Fibroblast of villous mesenchyme (primary cell): ENCODE measurements at regions not wholly inside any gene's neighbourhood (a gene's known extent, or its start where the extent isn't known, plus 50 kb on each side); places are given as distances from the start of the nearest gene placed in this dataset.
"Not testable (repeated sequence)": the region's sequence is repeated elsewhere in the genome, so short reads cannot be mapped to it uniquely, and the experiment has no call there.

Experiments used
- DNase-seq: peaks from one replicate; pipeline ENCODE4 v3.0.0-alpha.2; 2010; ENCODE audit warnings: low read depth
- H3K4me3 ChIP-seq: 2 replicates; pipeline ENCODE4 v1.5.1; 2011; ENCODE audit warnings: low read depth, mild to moderate bottlenecking, low read length
- TF ChIP-seq, protein P1 (sequence below): IDR thresholded peaks from 2 replicates; pipeline ENCODE4 v1.5.1; 2012; ENCODE audit warnings: low read depth, mild to moderate bottlenecking, low read length; ENCODE audit not compliant: insufficient read depth

DNA sequence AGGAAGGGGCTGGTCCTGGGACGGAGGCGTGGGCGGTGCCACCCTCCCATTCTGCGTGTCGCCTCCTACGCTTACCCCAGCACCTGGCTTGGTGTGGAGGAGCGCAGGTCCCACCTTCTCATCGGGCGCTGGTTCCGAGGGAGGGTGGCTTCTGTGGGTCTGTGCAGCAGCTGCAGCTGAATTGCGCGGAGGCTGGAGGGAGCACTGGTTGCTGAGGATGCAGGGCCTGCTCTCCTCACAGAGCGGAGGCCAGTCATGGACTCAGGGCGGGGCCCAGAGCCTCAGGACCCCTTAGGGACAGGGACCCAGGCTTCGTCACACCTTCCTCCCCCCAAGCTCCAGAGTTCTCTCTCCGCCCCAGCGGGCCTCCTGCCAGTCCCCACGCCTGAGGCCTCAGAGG, 127.8 kb upstream of the MAP3K4 start:
- no peak overlapping the region for H3K4me3 ChIP-seq
- TF ChIP-seq, protein P1, sequence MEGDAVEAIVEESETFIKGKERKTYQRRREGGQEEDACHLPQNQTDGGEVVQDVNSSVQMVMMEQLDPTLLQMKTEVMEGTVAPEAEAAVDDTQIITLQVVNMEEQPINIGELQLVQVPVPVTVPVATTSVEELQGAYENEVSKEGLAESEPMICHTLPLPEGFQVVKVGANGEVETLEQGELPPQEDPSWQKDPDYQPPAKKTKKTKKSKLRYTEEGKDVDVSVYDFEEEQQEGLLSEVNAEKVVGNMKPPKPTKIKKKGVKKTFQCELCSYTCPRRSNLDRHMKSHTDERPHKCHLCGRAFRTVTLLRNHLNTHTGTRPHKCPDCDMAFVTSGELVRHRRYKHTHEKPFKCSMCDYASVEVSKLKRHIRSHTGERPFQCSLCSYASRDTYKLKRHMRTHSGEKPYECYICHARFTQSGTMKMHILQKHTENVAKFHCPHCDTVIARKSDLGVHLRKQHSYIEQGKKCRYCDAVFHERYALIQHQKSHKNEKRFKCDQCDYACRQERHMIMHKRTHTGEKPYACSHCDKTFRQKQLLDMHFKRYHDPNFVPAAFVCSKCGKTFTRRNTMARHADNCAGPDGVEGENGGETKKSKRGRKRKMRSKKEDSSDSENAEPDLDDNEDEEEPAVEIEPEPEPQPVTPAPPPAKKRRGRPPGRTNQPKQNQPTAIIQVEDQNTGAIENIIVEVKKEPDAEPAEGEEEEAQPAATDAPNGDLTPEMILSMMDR: no peak
- no peak for DNase-seq

DNA sequence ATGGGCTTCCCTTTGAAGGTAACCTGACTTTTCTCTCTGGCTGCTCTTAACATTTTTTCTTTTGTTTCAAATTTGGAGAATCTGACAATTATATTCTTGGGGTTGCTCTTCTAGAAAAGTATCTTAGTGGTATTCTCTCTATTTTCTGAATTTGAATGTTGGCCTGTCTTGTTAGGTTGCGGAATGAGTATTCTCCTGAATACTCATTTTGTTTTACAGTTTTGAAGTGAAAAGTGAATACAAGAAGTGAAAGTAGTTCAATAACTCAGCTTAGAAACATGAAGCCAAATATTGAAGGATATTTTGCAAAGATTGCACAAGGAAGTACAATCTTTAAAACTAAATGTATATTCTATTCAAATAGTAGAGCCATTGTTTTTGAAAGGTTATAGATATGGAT, 120.2 kb upstream of the MAP3K4 start:
- H3K4me3 ChIP-seq: no peak overlapping the region
- TF ChIP-seq, protein P1: no peak
- no peak for DNase-seq

DNA sequence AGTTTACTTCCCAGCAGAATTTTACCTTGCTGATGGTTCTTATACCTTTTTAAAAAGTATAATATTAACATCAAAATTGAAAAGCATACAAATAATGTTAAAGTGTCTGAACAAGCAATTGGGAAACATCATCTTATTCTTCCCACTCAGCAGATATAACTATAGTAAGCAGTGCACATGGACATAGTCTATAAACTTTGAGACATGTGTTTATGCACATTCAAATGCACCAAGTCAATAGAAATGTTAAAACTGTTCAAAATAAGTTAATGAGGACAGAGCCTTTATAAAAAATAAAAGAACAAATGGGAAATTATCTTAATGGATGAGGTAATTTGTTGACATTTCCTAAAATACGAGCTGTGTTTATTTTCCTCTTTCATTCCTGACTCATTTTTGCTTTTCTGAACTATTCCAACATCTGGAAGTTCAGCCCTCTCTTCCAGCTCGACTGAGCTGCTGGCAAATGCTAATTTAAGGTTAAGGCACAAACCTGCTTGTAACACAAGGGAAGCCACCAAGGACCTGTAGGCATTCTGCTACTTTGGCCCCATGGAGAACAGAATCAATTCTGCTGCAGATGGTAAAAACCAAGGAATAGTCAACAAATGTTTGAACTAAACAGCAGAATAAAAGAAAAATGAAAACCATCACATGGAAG, 110.3 kb upstream of the MAP3K4 start:
- peak; percentile 33 for DNase-seq
- TF ChIP-seq, protein P1: no peak
- no peak overlapping the region for H3K4me3 ChIP-seq

DNA sequence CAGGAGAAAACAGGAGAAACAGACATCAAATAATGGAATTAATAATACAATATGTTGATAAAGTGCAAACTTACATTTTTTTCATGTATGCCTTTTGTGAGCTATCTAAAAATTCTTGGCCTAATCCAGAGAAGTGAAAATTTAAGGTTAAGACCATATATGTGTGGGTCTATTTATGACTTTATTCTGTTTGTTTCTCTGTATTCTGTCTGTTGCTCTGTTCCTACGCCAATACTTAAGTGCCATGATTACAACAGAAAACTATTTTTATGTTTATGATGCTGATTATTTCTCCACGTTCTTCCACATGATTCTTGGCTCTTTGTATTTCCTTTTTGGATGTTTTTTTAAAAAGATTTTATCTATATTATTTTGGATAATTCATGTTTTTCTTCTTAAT, 109.6 kb upstream of the MAP3K4 start:
- TF ChIP-seq, protein P1: no peak
- peak; percentile 8 for DNase-seq
- no peak overlapping the region for H3K4me3 ChIP-seq

DNA sequence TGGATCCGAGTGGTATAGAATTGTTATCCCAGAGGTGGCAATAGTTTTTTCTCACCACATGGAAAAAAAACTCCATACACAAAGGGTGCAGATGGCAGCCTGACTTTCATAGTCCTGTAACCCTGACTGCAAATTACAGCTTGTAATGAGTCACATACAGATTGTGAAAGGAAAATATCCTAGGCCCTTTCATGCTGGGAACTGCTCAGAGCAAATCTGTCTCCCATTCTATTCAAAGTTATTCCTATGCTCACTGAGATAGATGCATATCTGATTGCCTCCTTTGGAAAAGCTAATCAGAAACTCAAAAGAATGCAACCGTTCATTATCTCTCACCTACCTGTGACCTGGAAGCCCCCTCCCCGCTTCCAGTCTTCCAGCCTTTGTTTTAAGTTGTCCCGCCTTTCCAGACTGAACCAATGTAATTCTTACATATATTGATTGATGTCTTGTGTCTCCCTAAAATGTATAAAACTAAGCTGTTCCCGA, 108.7 kb upstream of the MAP3K4 start:
- TF ChIP-seq, protein P1: no peak
- H3K4me3 ChIP-seq: no peak overlapping the region
- peak; percentile 28 for DNase-seq

DNA sequence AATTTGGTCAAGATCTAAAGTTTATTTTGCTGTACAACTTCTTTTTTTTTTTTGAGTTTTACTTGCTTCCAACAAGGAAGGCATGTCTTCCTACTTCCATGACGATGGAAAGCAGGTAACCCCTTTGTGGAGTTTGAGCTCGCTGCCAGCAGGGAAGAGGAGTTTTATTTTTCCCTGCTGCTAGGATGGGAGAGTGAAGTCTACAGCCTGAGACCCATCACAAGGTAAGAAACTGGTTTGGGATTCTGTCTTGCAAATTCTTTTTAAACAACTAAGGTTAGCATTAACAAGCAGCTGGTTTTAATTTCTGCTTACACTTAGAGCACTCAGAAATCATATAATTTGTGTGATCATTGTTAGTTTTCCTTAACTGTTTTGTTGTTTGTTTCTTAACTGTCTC, 108.0 kb upstream of the MAP3K4 start:
- DNase-seq: no peak
- TF ChIP-seq, protein P1: no peak
- no peak overlapping the region for H3K4me3 ChIP-seq

DNA sequence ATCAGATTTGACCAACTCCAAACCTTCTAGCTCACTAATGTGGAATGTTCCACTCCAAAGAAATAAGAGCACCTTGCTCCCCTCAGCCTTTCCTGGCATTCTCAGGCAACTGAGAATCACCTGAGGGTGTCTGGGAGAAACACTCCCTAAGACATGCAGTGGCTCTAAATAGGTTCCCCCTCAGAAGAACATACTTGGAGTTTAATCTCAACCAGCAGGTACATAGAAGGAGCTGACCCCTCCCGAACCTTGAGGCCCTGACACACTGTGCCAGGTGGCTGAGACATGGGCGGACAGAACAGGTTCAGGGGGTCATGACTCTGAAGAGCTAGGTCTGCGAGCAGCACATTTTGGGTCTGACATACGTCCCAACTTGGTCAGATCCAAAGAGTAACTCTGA, 107.6 kb upstream of the MAP3K4 start:
- H3K4me3 ChIP-seq: no peak overlapping the region
- DNase-seq: no peak
- TF ChIP-seq, protein P1: no peak

DNA sequence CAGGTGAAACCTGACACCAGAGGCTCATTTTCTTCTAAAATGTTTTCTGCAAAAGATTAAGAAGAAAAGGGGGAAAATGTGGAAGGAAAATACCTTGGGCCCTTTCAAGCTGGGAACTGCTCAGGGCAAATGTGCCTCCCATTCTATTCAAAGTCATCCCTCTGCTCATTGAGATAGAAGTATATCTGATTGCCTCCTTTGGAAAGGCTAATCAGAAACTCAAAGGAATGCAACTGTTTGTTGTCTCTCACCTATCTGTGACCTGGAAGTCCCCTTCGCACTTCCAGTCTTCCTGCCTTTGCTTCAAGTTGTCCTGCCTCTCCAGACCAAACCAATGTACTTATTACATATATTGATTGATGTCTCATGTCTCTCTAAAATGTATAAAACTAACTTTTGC, 102.4 kb upstream of the MAP3K4 start:
- not testable (repeated sequence) for DNase-seq, H3K4me3 ChIP-seq
